Erythroblast (primary cell): ENCODE measurements at regions not wholly inside any gene's neighbourhood (a gene's known extent, or its start where the extent isn't known, plus 50 kb on each side); places are given as distances from the start of the nearest gene placed in this dataset.

ENCODE experiments used
- GATA1 ChIP-seq: IDR thresholded peaks from 2 replicates; pipeline ENCODE4 v1.6.1; 2011; ENCODE audit warnings: low read depth, mild to moderate bottlenecking, control low read depth, low read length, moderate library complexity
- POLR2A ChIP-seq: IDR thresholded peaks from 2 replicates; pipeline ENCODE4 v1.6.1; 2011; ENCODE audit warnings: mild to moderate bottlenecking, low read length

GRCh38 chrX:13487731-13488505 is 81.5 kb upstream of the EGFL6 start:
- TF ChIP-seq POLR2A (no peak), GATA1 (no peak)
